ENCODE measurements at regions not wholly inside any gene's neighbourhood (a gene's known extent, or its start where the extent isn't known, plus 50 kb on each side); places are given as distances from the start of the nearest gene placed in this dataset.

DNA sequence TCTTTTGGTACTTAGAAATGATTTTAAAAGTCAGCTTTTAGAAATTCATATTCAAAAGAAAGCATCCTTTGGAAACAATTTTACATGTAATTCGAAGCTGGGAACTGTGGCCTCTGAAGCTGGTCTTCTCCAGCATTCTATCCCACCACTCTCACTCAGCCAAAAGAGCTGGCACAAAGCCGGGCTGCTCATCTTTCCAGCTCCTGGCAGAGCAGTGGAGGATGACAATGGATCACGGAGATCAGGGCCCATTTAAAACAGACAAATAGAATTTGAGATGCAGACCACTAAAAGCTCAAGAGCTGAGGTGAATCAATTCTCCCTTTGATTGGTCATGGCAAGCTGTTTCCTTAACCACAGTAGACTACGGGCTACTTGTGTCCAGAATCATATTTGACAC is 60.6 kb downstream of the OTOR start:
- in situ Hi-C loops (cut with HindIII; ENCODE audit: low sequenced_read_pairs), result loop anchor here (5.0 kb wide), 1 partner anchor 624 kb away; no protein-coding TSS in a partner anchor
- TF ChIP-seq, protein P1, sequence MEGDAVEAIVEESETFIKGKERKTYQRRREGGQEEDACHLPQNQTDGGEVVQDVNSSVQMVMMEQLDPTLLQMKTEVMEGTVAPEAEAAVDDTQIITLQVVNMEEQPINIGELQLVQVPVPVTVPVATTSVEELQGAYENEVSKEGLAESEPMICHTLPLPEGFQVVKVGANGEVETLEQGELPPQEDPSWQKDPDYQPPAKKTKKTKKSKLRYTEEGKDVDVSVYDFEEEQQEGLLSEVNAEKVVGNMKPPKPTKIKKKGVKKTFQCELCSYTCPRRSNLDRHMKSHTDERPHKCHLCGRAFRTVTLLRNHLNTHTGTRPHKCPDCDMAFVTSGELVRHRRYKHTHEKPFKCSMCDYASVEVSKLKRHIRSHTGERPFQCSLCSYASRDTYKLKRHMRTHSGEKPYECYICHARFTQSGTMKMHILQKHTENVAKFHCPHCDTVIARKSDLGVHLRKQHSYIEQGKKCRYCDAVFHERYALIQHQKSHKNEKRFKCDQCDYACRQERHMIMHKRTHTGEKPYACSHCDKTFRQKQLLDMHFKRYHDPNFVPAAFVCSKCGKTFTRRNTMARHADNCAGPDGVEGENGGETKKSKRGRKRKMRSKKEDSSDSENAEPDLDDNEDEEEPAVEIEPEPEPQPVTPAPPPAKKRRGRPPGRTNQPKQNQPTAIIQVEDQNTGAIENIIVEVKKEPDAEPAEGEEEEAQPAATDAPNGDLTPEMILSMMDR (IDR thresholded peaks at IDR 0.05; ENCODE audit: low read depth, low read length, missing control alignments), result no peak
- no peak overlapping the region for H3K4me3 ChIP-seq (ENCODE audit: low read depth, low read length)
- no peak for DNase-seq (ENCODE audit: low read depth)

DNA sequence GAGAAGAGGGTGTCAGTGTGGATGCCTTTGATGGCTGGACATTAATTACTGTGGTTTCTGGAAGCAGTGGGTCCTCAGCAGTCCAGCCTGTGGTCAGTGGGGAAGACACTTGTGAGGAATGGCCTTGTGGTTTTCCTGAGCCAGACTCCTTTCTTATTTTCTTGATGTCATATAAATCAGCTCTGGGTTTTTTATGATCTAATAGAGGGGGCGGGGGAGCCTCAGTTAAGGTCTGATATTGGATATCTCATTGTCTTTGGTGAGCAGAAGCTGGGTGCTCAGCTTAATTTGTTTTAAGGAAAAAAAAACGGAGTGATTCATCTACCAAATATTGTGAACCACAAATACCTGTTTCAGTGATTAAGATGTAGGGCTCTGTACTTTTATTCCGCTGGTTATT is 62.1 kb downstream of the OTOR start:
- in situ Hi-C loops (cut with HindIII; ENCODE audit: low sequenced_read_pairs), result no loop called here
- TF ChIP-seq, protein P1 (IDR thresholded peaks at IDR 0.05; ENCODE audit: low read depth, low read length, missing control alignments), result no peak
- no peak for DNase-seq (ENCODE audit: low read depth)
- H3K4me3 ChIP-seq (ENCODE audit: low read depth, low read length), result no peak overlapping the region

DNA sequence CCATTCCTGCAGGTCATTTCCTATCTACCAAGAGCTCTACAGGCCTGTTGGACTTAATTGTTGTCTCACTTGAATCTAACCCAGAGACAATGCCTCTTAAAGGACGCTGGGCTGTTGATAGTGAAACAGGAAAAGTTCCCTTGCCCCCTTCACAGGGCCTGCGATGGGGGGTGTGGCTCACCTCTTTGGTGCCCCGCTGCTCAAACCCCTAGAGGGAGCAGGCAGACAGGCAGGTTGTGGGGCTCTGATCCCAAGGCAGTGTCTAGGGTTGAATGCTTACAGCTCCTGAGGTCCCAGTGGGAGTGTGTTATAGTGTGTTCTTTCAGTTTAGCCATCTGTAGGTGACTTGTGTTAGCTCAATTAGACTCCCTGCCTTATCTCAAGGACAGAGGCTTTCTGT is 68.0 kb downstream of the OTOR start:
- no peak overlapping the region for H3K4me3 ChIP-seq (ENCODE audit: low read depth, low read length)
- DNase-seq (ENCODE audit: low read depth), result no peak
- TF ChIP-seq, protein P1 (IDR thresholded peaks at IDR 0.05; ENCODE audit: low read depth, low read length, missing control alignments), result no peak
- in situ Hi-C loops (cut with HindIII; ENCODE audit: low sequenced_read_pairs), result no loop called here

DNA sequence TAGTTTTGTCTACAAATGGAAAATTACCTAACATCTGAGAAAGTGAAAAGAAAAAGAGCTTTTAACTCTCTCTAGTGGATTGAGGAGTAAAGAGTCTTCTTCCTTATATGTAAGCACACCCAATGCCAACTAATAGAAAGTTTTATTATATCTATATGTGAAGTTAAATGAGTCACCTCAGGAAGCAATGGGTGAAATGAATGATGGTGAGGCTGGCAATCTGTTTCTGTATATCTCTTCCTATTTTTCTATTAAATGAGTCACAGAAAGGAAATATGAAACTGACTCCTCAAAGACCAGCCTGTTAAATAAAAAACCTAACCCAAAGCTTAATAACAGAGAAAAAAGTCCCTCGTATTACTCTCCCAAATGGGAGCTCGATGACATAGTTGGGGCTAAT is 71.3 kb downstream of the OTOR start:
- TF ChIP-seq, protein P1 (IDR thresholded peaks at IDR 0.05; ENCODE audit: low read depth, low read length, missing control alignments), result no peak
- H3K4me3 ChIP-seq (ENCODE audit: low read depth, low read length), result no peak overlapping the region
- in situ Hi-C loops (cut with HindIII; ENCODE audit: low sequenced_read_pairs), result no loop called here
- DNase-seq (ENCODE audit: low read depth), result no peak

DNA sequence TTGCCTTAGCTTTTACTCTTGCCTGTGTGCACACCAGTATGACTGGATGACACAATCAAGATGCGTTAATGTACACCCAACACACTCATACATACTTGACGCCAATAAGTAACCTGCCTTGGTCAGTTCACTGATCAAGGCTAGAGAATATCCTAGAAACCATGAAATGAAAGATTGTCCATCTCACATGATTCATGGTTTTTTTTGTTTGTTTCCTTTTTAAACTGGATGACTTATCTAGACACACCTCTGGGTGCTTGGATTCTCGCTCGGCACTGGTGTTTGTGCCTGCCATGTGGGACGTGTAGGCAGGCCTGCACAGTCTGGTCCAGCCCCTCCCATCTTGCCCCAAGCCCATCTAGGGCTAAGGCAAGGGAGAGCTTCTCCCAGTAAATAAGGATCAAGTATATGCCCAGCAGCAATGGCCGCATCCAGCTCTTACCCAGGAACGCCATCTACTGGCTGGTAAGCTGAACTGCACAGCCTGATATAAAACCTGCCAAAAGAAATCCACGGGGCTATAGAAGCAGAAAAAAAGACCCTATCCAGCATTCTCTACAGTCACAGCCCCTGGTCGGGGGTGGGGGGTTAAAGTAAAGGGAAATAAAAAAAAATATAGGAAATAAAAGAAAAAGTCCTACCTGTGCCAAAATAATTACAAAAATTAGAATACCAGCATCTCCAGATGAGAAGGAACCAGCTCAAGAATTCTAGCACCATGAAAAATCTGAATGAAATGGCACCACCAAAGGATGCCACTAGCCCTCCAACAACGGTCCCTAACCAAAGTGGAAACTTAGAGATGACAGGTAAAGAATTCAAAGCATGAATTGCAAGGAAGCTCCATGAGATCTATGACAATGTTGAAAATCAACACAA is 73.3 kb downstream of the OTOR start:
- no peak overlapping the region for H3K4me3 ChIP-seq (ENCODE audit: low read depth, low read length)
- TF ChIP-seq, protein P1 (IDR thresholded peaks at IDR 0.05; ENCODE audit: low read depth, low read length, missing control alignments), result peak; percentile 91
- DNase-seq (ENCODE audit: low read depth), result peak; percentile 15
- in situ Hi-C loops (cut with HindIII; ENCODE audit: low sequenced_read_pairs), result no loop called here

DNA sequence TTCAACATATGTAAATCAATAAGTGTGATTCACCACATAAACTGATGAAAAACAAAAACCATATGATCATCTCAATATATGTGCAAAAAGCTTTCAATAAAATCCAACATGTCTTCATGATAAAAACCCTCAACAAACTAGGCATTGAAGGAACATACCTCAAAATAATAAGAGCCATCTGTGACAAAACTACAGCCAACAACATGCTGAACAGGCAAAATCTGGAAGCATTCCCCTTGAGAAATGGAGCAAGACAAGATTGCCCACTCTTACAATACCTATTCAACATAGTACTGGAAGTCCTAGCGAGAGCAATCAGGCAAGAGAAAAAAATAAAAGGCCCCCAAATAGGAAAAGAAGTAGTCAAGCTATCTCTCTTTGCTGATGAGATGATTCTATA is 76.5 kb downstream of the OTOR start:
- H3K4me3 ChIP-seq (ENCODE audit: low read depth, low read length), result no peak overlapping the region
- TF ChIP-seq, protein P1 (IDR thresholded peaks at IDR 0.05; ENCODE audit: low read depth, low read length, missing control alignments), result no peak
- no peak for DNase-seq (ENCODE audit: low read depth)
- in situ Hi-C loops (cut with HindIII; ENCODE audit: low sequenced_read_pairs), result no loop called here
